Left ventricle myocardium inferior (tissue), 1 donor: ENCODE measurements at regions not wholly inside any gene's neighbourhood (a gene's known extent, or its start where the extent isn't known, plus 50 kb on each side); places are given as distances from the start of the nearest gene placed in this dataset.

ENCODE experiments used
- DNase-seq: peaks from one replicate; pipeline ENCODE4 v3.0.0-alpha.2; 2020
- H3K27ac ChIP-seq: fragments of 200-600 bp; replicated peaks from 2 replicates; pipeline ENCODE4 v1.8.0; 2021
- H3K27me3 ChIP-seq: fragments of 200-600 bp; 2 replicates; pipeline ENCODE4 v1.8.0; 2021; ENCODE audit warnings: low read depth
- H3K36me3 ChIP-seq: fragments of 200-600 bp; 2 replicates; pipeline ENCODE4 v1.8.0; 2021
- H3K4me1 ChIP-seq: fragments of 200-600 bp; 2 replicates; pipeline ENCODE4 v1.8.0; 2021
- H3K4me3 ChIP-seq: fragments of 200-600 bp; 2 replicates; pipeline ENCODE4 v1.8.0; 2021; ENCODE audit warnings: mild to moderate bottlenecking, moderate library complexity
- H3K9me3 ChIP-seq: fragments of 200-600 bp; replicated peaks from 2 replicates; pipeline ENCODE4 v1.8.0; 2021
- CTCF ChIP-seq: fragments of 200-600 bp; IDR thresholded peaks from 2 replicates; pipeline ENCODE4 v1.8.0; 2021; ENCODE audit warnings: antibody characterized with exemption, mild to moderate bottlenecking, borderline replicate concordance
- intact Hi-C: fragments of 100-400 bp; cut with micrococcal nuclease; formaldehyde crosslinking; loops from one replicate; pipeline ENCODE4 v1.11.0; 2022
- donor health status: DM: no; HTN: yes; CAD: no; lungs with severe emphysema.

- Histone ChIP-seq H3K9me3 (peaks cover 10% of the 10 kb centered on the region), H3K27ac (peak overlapping the region; percentile 62), H3K27me3 (no peaks in the 10 kb centered on the region), H3K36me3 (no peaks in the 10 kb centered on the region), H3K4me1 (peaks cover 12% of the 10 kb centered on the region), H3K4me3 (no peak overlapping the region)
- DNase-seq, result no peak
- TF ChIP-seq CTCF, result no peak
- intact Hi-C loops, result no loop called here
These were observed 157.3 kb downstream of the FAM83B start for GRCh38 chr6:55003719-55004430.

- intact Hi-C loops, result no loop called here
- no peak for DNase-seq
- TF ChIP-seq CTCF, result no peak
- no peaks in the 10 kb centered on the region for H3K36me3 ChIP-seq
- no peaks in the 10 kb centered on the region for H3K27me3 ChIP-seq
- no peak overlapping the region for H3K4me3 ChIP-seq
- no peak overlapping the region for H3K27ac ChIP-seq
- H3K9me3 ChIP-seq, result peaks cover 10% of the 10 kb centered on the region
- H3K4me1 ChIP-seq, result peaks cover 20% of the 10 kb centered on the region
These were observed 162.6 kb downstream of the FAM83B start for GRCh38 chr6:55009131-55009530.

GRCh38 chr6:55011034-55011433 lies 163.3 kb upstream of the HCRTR2 start:
- peaks cover 10% of the 10 kb centered on the region for H3K9me3 ChIP-seq
- intact Hi-C loops, result no loop called here
- H3K27ac ChIP-seq, result no peak overlapping the region
- no peak overlapping the region for H3K4me3 ChIP-seq
- no peak for DNase-seq
- H3K36me3 ChIP-seq, result no peaks in the 10 kb centered on the region
- no peak for TF ChIP-seq CTCF
- H3K4me1 ChIP-seq, result peaks cover 26% of the 10 kb centered on the region
- no peaks in the 10 kb centered on the region for H3K27me3 ChIP-seq

- no peaks in the 10 kb centered on the region for H3K36me3 ChIP-seq
- H3K4me1 ChIP-seq, result peaks cover 34% of the 10 kb centered on the region
- no peaks in the 10 kb centered on the region for H3K27me3 ChIP-seq
- no peak for DNase-seq
- no peak overlapping the region for H3K27ac ChIP-seq
- no peak for TF ChIP-seq CTCF
- H3K9me3 ChIP-seq, result no peaks in the 10 kb centered on the region
- no peak overlapping the region for H3K4me3 ChIP-seq
- intact Hi-C loops, result no loop called here
These were observed 161.9 kb upstream of the HCRTR2 start for GRCh38 chr6:55012454-55012853.

- intact Hi-C loops, result no loop called here
- Histone ChIP-seq H3K27me3 (no peaks in the 10 kb centered on the region), H3K4me3 (no peak overlapping the region), H3K36me3 (no peaks in the 10 kb centered on the region), H3K9me3 (peaks cover 5% of the 10 kb centered on the region), H3K4me1 (peaks cover 34% of the 10 kb centered on the region), H3K27ac (peak overlapping the region; percentile 18)
- TF ChIP-seq CTCF, result no peak
- no peak for DNase-seq
These were observed 159.8 kb upstream of the HCRTR2 start for GRCh38 chr6:55014321-55015088.
